ENCODE measurements at regions not wholly inside any gene's neighbourhood (a gene's known extent, or its start where the extent isn't known, plus 50 kb on each side); places are given as distances from the start of the nearest gene placed in this dataset.

- TF ChIP-seq, protein P1, sequence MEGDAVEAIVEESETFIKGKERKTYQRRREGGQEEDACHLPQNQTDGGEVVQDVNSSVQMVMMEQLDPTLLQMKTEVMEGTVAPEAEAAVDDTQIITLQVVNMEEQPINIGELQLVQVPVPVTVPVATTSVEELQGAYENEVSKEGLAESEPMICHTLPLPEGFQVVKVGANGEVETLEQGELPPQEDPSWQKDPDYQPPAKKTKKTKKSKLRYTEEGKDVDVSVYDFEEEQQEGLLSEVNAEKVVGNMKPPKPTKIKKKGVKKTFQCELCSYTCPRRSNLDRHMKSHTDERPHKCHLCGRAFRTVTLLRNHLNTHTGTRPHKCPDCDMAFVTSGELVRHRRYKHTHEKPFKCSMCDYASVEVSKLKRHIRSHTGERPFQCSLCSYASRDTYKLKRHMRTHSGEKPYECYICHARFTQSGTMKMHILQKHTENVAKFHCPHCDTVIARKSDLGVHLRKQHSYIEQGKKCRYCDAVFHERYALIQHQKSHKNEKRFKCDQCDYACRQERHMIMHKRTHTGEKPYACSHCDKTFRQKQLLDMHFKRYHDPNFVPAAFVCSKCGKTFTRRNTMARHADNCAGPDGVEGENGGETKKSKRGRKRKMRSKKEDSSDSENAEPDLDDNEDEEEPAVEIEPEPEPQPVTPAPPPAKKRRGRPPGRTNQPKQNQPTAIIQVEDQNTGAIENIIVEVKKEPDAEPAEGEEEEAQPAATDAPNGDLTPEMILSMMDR (IDR thresholded peaks at IDR 0.05), result no peak
- no peak for TF ChIP-seq POLR2A (IDR thresholded peaks at IDR 0.05)
Measured at GRCh38 chr6:141364232-141364631, 768.5 kb upstream of the GJE1 start.
